GM19463 (cell line): ENCODE measurements at regions not wholly inside any gene's neighbourhood (a gene's known extent, or its start where the extent isn't known, plus 50 kb on each side); places are given as distances from the start of the nearest gene placed in this dataset.

Experiments used
- ATAC-seq: cut with Tn5 transposase; IDR thresholded peaks from one replicate; pipeline ENCODE4 v1.9.1; 2021; ENCODE audit warnings: mild to moderate bottlenecking, moderate library complexity; ENCODE audit not compliant: unreplicated experiment

GRCh38 chr7:94054130-94054529 is 50.0 kb upstream of the BET1 start:
- ATAC-seq, result no peak

DNA sequence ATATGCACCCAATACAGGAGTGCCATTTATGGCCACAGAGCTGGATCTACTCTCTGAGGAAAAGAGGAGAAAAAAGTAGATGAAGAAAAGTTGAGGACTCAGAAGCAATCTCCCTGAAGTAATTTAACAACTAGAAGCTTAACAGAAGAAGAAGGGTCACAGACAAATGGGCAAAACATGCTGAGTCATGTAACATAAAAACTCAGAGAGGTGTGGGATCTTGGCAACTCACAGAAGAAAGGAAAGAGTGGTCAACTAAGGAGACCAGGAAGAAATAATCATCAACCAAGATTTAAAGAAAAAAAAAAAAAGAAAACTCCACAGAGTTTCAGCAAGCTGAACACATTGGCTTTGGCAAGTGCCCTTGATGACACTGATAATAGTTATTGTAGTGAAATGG is 51.8 kb upstream of the BET1 start:
- no peak for ATAC-seq

DNA sequence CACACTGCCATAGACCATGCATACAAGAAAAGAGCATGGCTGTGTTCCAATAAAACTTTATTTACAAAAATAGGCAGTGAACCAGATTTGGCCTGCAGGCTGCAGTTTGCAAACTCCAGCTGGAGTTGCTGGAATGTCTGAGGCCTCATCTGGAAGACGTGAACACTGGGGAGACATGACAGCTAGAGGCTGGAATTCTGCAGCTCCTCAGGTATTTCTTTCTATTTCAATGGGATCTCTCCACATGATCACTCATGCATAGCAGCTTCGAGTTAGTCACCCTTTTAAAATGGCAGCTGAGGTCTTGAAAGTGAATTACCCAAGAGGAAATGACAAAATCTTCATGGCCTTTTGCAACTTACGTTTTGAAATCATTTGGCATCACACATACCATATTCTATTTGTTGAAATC is 52.6 kb upstream of the BET1 start:
- ATAC-seq, result no peak

DNA sequence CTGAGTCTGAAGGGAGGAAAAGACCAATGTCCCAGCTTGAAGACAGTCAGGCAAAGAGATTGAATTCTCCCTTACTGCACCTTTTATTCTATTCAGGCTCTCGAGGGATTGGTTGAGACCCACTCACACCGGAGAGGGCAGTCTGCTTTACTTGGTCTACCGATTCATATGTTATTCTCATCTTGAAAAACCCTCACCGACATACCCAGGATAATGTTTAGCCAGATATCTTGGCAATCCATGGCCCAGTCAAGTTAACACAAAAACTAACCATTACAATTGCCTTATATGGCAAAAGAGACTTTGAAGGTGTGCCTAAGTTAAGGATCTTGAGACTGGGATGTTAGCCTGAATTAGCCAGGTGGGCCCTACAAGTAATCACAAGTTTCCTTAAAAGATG is 53.8 kb upstream of the BET1 start:
- ATAC-seq, result no peak

GRCh38 chr7:94059746-94060145 is 55.6 kb upstream of the BET1 start:
- peak; percentile 82 for ATAC-seq

DNA sequence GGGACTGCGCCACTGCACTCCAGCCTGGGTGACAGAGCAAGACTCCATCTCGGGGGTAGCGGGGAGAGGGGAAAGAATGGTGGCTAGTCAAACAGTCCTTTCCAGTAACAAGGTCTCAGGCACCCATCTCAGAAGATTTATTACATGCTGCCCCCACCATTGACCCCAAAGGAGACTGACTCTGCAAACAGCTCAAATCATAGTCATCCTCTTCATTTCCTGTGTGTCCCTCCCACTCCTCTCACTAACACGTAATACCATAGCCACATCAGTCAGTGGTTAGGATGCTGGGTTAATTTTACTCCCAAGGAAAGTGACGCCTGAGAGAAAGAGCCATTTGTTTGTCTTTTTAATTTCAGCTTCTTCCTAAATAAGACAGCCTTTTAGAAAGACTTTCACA is 56.6 kb upstream of the BET1 start:
- peak; percentile 47 for ATAC-seq

DNA sequence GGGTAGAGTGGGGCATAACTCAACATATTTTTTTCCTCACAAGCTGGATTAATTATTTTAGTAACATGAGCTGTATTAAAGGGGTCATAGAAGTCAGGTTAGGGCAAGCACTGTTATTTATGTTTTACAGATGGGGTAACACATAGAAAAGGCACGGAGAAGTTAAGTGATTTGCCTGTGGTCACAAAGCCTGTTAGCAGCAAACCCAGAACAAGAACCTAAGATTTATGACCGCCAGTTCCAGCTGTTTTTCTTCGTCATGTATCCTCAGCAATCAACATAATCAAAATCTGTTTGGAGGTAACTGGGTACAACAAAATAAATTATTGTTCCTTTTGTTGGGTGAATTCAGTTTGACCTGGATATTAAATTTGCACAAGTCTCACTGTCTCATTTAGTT is 57.2 kb upstream of the BET1 start:
- no peak for ATAC-seq

DNA sequence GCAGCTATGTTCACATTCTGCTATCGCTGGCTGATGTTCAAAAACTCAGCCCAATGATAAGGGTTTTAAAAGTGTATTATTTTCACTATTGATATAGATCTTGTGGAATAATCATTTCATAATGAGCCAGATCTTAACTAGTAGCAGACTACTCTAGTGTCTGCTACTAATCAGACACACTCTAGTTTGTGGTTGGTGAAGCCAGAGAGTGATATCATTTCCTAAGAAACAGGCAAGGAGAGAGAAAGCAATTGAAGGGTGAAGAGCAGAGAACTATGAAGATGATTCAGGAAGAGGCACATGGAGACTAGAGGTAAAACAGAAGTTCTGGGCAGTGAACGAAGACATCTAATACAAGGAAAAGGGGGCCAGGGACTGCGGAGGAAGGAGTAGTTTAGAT is 58.2 kb upstream of the BET1 start:
- ATAC-seq, result no peak

- no peak for ATAC-seq
Measured at GRCh38 chr7:94064541-94065191, 60.5 kb upstream of the BET1 start.

- ATAC-seq, result no peak
Measured at GRCh38 chr7:94067047-94067446, 62.9 kb upstream of the BET1 start.

DNA sequence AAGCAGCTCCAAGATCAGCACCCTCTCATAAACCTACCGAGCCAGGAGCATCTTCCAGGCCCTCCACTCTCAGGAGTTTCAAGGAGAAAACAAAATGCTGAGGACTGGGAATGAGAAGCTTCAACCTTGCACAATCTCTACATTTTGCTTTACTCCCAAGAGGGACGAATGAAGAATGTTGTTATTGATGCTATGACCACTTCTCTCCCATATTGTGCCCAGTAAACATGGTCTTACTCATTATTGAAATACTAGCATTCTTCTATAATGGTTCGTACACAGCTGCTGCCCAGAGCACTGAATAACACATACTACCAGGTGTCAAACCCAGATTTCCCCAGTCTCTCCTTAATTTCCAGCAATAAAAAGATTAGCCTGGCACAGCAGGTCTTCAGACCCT is 63.4 kb upstream of the BET1 start:
- no peak for ATAC-seq

- peak; percentile 89 for ATAC-seq
Measured at GRCh38 chr7:94069162-94069739, 65.1 kb upstream of the BET1 start.

- no peak for ATAC-seq
Measured at GRCh38 chr7:94080551-94080950, 76.4 kb upstream of the BET1 start.

GRCh38 chr7:94082126-94082525 is 78.0 kb upstream of the BET1 start:
- no peak for ATAC-seq

DNA sequence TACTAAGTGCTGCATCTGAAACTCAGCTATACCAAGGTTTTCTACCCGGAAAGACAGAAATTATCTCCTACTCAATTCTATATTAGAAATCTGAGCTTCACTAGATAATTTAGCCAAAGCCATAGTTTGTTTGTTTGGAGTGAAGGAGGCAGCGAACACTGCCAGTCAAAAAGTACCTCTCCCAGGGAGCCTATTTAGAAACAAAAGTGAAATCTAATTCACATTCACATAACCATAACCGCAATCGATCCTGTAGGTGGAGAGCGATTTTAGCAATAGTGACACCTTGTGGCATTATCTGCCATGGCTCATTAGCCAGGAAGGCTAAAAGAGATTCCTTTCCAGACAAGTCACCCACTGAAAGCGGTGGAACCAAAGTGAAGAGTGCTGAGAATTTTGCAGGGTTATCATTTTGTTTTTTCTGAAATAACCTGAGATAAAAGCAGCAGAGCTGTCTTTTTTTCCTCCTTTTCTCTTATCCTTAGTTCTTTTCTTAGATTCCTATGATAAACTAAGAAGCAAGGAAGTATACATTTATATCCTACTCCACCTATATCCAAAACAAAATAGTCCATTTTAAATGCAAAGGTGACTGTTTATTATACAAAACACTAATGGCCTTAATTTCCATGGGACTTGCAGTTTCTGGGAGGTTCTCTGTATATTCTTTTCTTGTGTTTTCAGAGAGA is 83.7 kb upstream of the BET1 start:
- ATAC-seq, result peak; percentile 95

DNA sequence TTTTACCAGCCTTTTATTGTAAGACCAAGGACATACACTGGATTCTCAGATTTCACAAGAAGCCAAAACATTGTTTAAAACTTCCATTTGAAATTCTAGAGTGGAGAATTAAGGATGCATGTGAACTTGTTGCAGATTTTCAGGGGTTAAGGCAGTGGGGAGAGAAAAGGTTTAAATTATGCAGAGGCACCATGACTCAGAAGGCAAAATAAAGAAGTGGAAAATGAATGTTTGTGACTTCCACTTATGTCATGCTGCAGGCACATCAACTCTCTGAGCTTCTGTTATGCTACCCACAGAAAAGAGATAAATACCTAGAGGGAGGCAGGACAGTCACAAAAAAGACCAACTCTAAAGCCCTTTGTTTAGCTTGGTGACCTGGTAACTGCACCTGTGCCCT is 84.4 kb upstream of the BET1 start:
- no peak for ATAC-seq

DNA sequence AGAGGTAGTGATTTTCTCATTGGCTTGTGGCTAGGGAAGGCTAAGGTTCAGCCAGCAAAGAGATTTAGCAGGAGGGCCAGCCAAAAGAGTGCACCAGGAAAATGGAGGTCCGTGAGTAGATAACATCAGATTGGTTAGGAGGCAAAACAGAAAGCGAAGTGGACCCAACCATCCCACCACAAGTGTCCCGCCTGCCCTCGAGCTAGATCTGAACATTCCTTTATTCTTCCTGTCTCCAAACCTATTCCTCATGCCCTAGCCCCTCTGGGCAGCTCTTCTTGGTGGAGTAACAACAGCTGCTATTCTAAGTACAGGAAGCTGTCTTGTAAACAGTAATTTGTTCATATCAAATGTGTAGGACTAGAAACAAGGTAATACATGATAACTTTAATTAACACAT is 85.7 kb upstream of the BET1 start:
- no peak for ATAC-seq

DNA sequence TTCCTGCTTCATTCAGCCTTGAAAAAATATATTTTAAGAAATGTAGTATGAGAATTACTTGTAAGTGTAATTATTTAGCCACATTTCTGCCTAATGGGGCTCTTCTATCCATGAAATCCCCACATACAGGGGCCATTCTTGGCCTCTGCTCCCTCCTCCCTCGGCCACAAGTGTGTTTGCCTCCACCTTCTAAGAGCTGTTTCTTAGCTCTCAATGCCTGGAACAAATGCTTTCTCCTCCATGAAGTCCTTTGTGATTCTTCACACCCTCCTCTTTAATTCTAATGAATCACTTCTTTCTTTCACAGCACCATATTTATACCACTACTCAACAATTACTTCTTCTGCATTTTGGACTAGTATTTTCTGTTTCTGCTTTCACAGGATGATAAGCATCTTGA is 88.8 kb upstream of the BET1 start:
- no peak for ATAC-seq

GRCh38 chr7:94094298-94094697 is 90.1 kb upstream of the BET1 start:
- ATAC-seq, result no peak

GRCh38 chr7:94095316-94096009 is 91.3 kb upstream of the BET1 start:
- ATAC-seq, result no peak

DNA sequence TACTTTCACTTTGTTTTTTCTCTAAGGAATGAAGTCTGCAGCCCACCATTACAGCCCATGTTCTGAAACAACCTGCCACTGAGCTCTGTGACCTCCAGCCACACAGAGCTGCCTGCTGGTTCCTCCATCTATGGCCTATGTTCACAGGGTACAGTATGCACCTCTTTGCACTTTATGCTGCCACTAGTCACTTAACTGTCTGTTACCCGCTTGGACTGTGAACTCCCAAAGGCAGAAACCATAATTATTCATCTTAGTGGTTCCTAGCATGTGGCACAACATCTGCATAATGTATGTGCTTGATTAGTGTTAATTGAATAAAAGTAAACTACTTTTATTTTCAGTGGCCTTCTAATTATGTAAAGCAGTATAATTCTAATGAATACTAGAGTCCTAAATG is 95.5 kb upstream of the BET1 start:
- no peak for ATAC-seq
